Subcutaneous abdominal adipose tissue (tissue), 5 donors: ENCODE measurements at regions not wholly inside any gene's neighbourhood (a gene's known extent, or its start where the extent isn't known, plus 50 kb on each side); places are given as distances from the start of the nearest gene placed in this dataset.

ENCODE experiments used
- H3K27ac ChIP-seq: one replicate; pipeline ENCODE4 v1.7.0; 2013; ENCODE audit warnings: low read depth, mild to moderate bottlenecking, inconsistent platforms, low read length, moderate library complexity
- H3K27me3 ChIP-seq, 5 donors: one replicate each; pipeline ENCODE4 v1.7.0; 2013; ENCODE audit warnings: low read length in 5 of 5, inconsistent platforms in 1 of 5; ENCODE audit not compliant: control insufficient read depth in 5 of 5, insufficient read depth in 4 of 5
- H3K36me3 ChIP-seq, 5 donors: one replicate each; pipeline ENCODE4 v1.7.0; 2013; ENCODE audit warnings: low read length in 5 of 5; ENCODE audit not compliant: control insufficient read depth in 5 of 5, insufficient read depth in 5 of 5
- H3K4me1 ChIP-seq, 5 donors: one replicate each; pipeline ENCODE4 v1.7.0; 2013; ENCODE audit warnings: low read length in 5 of 5, mild to moderate bottlenecking in 3 of 5, moderate library complexity in 1 of 5; ENCODE audit not compliant: control insufficient read depth in 5 of 5, insufficient read depth in 5 of 5
- H3K4me3 ChIP-seq, 5 donors: one replicate each; pipeline ENCODE4 v1.7.0; 2013; ENCODE audit warnings: low read length in 5 of 5, low read depth in 1 of 5
- H3K9ac ChIP-seq, 5 donors: one replicate each; pipeline ENCODE4 v1.7.0; 2013; ENCODE audit warnings: low read length in 5 of 5, mild to moderate bottlenecking in 4 of 5, moderate library complexity in 3 of 5
- H3K9me3 ChIP-seq, 5 donors: one replicate each; pipeline ENCODE4 v1.7.0; 2013; ENCODE audit warnings: low read length in 5 of 5; ENCODE audit not compliant: control insufficient read depth in 5 of 5
- donor health status: healthy.
- donor health status: healthy.
- donor health status: healthy.
- donor health status: healthy.
- donor health status: healthy.

DNA sequence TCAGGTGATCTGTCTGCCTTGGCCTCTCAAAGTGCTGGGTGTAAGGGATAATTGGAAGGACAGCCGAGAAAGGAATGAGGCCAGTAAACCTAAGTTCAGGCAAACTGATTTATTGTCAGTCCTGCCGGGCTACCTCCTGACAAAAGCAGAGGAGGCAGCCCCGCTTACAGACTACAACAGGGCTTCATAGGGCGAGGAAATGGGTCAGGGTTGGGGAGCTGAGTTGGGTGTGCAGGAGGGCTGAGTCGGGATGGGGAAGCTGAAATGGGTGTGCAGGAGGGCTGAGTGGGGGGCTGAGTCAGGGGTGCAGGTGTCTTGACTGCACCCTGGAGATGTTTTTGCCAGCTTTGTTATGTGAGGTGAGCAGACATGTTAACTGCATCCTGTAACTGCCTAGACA is 210.2 kb downstream of the SLITRK6 start:
- H3K9ac ChIP-seq, result no peak overlapping the region
- H3K4me3 ChIP-seq, result no peak overlapping the region
- H3K9me3 ChIP-seq, result peaks cover 0 to 3% (median 0%) of the 10 kb centered on the region in 5 donors
- no peak overlapping the region for H3K27ac ChIP-seq
- H3K27me3 ChIP-seq, result no peaks in the 10 kb centered on the region
- peaks cover 0 to 7% (median 2%) of the 10 kb centered on the region in 5 donors for H3K4me1 ChIP-seq
- H3K36me3 ChIP-seq, result no peaks in the 10 kb centered on the region

DNA sequence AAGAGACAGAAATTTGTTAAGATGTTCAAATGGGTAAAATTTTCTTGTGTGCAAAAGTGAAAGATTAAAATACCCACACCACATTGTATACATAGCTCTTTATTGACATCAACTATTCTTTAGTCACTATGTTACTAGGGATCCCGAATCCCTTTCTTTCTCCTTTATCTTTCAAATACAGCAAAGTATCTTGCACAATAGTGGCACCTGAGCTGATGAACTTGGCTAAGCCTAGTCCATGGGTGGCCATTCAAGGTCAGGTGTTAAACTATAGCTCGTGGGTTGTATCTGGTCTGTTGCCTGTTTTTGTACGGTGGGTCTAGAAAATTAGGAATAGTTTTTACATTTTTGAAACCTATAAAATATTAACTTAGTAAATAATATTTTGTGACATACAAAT is 210.9 kb downstream of the SLITRK6 start:
- peaks cover 0 to 7% (median 2%) of the 10 kb centered on the region in 5 donors for H3K4me1 ChIP-seq
- H3K36me3 ChIP-seq, result no peaks in the 10 kb centered on the region
- no peaks in the 10 kb centered on the region for H3K27me3 ChIP-seq
- no peak overlapping the region for H3K4me3 ChIP-seq
- H3K27ac ChIP-seq, result no peak overlapping the region
- H3K9me3 ChIP-seq, result peaks cover 0 to 3% (median 0%) of the 10 kb centered on the region in 5 donors
- H3K9ac ChIP-seq, result no peak overlapping the region

DNA sequence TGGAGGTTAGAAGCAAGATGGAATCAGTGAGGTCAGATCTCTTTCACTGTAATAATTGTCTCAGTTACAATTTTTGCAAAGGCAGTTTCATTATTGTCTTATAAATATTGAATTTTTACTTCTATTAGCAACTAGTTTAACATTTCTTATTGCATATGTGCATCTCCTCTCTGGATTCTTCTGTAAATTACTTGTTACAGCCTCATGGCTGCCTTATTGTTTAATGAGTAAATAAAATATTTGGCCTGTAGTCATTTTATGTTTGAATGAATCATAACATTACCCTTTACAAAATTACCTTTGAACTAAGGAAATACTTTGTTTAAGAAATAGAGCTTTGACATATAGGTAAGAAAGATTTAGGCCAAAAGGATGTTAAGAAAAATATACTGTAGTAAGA is 212.4 kb downstream of the SLITRK6 start:
- H3K9ac ChIP-seq, result no peak overlapping the region
- no peaks in the 10 kb centered on the region for H3K36me3 ChIP-seq
- no peaks in the 10 kb centered on the region for H3K27me3 ChIP-seq
- peaks cover 0 to 7% (median 2%) of the 10 kb centered on the region in 5 donors for H3K4me1 ChIP-seq
- H3K9me3 ChIP-seq, result peaks cover 0 to 3% (median 0%) of the 10 kb centered on the region in 5 donors
- no peak overlapping the region for H3K4me3 ChIP-seq
- H3K27ac ChIP-seq, result no peak overlapping the region

DNA sequence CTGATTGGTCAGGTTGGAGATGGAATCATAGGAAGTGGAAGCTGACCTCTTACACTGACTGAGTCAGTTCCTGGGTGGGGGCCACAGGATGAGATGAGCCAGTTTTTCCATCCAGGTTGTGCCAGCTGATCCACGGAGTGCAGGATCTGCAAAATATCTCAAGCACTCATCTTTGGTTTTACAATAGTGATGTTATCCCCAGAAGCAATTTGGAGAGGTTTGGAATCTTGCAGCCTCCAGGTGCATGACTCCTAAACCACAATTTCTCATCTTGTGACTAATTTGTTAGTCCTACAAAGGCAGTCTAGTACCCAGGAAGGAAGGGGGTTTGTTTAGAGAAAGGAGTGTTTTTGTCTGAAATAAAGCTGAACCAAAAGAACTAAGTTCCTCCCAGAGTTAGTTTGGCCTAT is 212.8 kb downstream of the SLITRK6 start:
- no peaks in the 10 kb centered on the region for H3K27me3 ChIP-seq

DNA sequence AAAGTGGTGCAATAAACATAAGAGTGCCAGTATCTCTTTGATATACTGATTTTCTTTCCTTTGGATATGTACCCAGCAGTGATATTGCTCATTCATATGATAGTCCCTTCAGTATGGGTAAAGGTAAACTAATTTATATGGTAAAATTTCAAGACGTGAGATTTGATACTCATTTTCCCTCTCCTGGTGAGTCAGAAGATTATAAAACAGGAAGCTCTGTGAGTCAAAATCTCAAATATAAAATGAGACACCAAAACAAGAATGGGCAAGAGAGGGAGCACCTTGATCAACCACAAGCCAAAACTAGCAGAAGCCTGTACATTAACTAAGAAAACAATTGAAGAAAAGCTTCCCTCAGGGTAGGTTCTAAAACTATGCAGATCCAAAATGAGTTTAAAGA is 216.3 kb downstream of the SLITRK6 start:
- Histone ChIP-seq H3K9ac (no peak overlapping the region), H3K9me3 (peaks cover 0 to 3% (median 0%) of the 10 kb centered on the region in 5 donors), H3K4me3 (no peak overlapping the region), H3K27ac (no peak overlapping the region), H3K36me3 (no peaks in the 10 kb centered on the region), H3K27me3 (no peaks in the 10 kb centered on the region), H3K4me1 (no peaks in the 10 kb centered on the region)

More for the DNA sequence above, 212.8 kb downstream of the SLITRK6 start:
- Histone ChIP-seq H3K9ac (no peak overlapping the region), H3K4me3 (no peak overlapping the region), H3K9me3 (peaks cover 0 to 3% (median 0%) of the 10 kb centered on the region in 5 donors), H3K27ac (no peak overlapping the region), H3K36me3 (no peaks in the 10 kb centered on the region), H3K4me1 (peaks cover 0 to 7% (median 2%) of the 10 kb centered on the region in 5 donors)

DNA sequence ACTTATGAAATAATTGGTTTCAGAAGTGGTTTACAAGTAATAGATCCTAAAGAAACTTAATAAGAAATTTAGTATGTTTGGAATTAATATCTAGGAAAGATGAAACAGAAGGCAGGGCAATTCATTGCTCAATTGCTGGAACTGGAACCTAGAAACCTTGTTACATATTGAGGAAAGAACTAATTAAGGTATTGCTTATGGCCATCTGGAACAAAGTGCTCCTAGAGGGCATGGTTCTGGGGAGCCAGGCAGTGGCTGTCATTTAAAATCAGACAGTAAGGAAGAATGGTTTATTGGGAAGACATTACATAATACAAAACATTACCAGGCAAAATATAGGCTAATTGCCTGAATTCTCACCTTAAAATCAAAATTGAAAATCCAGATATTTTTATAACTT is 224.1 kb downstream of the SLITRK6 start:
- no peak overlapping the region for H3K27ac ChIP-seq
- no peak overlapping the region for H3K4me3 ChIP-seq
- H3K4me1 ChIP-seq, result no peaks in the 10 kb centered on the region
- H3K36me3 ChIP-seq, result no peaks in the 10 kb centered on the region
- no peak overlapping the region for H3K9ac ChIP-seq
- H3K27me3 ChIP-seq, result no peaks in the 10 kb centered on the region
- H3K9me3 ChIP-seq, result no peaks in the 10 kb centered on the region

DNA sequence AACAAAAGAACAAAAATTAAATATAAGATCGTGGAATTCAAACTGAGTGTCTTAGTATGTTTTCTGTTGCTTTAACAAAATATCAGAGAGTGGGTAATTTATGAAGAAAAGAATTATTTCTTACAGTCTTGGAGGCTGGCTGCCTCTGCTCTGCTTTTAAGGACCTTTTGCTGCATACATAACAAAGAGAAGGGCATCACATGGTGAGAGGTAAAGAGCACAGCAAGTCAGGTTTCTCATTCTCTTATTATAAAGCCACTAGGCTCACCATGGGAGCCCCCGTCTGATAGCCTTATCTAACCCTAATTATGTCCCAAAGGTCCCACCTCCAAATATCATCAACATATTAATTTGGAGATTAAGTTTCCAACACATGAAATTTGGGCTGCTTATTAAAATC is 231.3 kb downstream of the SLITRK6 start:
- H3K4me3 ChIP-seq, result no peak overlapping the region
- H3K9ac ChIP-seq, result no peak overlapping the region
- no peaks in the 10 kb centered on the region for H3K36me3 ChIP-seq
- no peaks in the 10 kb centered on the region for H3K27me3 ChIP-seq
- H3K27ac ChIP-seq, result no peak overlapping the region
- no peaks in the 10 kb centered on the region for H3K4me1 ChIP-seq
- H3K9me3 ChIP-seq, result no peaks in the 10 kb centered on the region

DNA sequence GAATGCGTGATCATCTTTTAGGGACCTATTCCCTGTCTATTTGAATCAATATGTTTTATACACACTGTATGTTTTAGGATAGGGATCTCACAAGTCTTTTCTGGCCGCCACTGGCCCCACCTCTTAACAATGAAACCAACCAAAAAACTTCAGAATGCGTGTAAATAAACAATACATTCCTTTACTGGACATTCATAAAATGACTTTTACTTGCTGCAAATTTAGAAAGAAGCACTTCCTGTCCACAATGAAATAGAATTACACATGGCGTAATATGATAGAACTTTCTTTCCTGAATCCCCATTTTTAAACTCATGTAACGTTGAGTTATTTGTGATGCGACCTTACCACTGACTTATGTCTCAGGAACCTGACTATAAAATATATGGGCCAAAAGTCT is 233.6 kb downstream of the SLITRK6 start:
- Histone ChIP-seq H3K36me3 (no peaks in the 10 kb centered on the region), H3K4me3 (no peak overlapping the region), H3K27me3 (no peaks in the 10 kb centered on the region), H3K9ac (no peak overlapping the region), H3K27ac (no peak overlapping the region), H3K9me3 (no peaks in the 10 kb centered on the region), H3K4me1 (no peaks in the 10 kb centered on the region)

DNA sequence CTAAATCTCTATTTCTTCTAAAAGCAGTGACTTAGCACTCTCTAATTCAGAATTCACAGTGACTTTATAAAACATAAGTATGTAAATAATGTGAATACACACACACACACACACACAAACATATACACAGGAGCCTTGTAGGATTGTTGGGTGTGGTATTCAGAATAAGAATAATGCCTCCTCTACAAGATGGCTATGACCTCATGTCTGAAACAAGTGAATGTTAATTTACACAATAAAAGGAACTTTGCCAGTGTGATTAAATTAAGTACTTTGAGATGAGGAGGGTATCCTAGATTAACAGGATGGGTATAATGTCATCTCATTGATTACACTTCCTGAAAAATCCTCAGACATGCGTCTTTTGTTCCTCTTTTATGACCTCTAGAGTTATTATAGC is 234.6 kb downstream of the SLITRK6 start:
- Histone ChIP-seq H3K27me3 (no peaks in the 10 kb centered on the region), H3K9me3 (no peaks in the 10 kb centered on the region), H3K4me3 (no peak overlapping the region), H3K4me1 (no peaks in the 10 kb centered on the region), H3K36me3 (no peaks in the 10 kb centered on the region), H3K9ac (no peak overlapping the region), H3K27ac (no peak overlapping the region)

DNA sequence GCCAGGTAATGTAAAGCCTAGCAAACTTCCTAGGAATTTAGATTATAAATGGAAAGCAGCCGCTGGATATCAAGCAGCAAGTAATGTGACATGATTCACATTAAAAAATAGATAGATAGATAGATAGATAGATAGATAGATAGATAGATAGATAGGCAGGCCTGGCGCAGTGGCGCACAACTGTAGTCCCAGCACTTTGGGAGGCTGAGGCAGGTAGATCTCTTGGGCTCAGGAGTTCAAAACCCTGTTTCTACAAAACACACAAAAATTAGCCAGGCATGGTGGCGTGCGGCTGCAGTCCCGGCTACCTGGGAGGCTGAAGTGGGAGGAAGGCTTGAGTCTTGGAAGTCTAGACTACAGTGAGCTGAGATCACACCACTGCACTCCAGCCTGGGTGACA is 236.9 kb downstream of the SLITRK6 start:
- no peaks in the 10 kb centered on the region for H3K9me3 ChIP-seq
- no peak overlapping the region for H3K4me3 ChIP-seq
- no peak overlapping the region for H3K27ac ChIP-seq
- H3K9ac ChIP-seq, result no peak overlapping the region
- peaks cover 0 to 9% (median 0%) of the 10 kb centered on the region in 5 donors for H3K4me1 ChIP-seq
- no peaks in the 10 kb centered on the region for H3K36me3 ChIP-seq
- no peaks in the 10 kb centered on the region for H3K27me3 ChIP-seq
